Ishikawa (cell line): ENCODE measurements at regions not wholly inside any gene's neighbourhood (a gene's known extent, or its start where the extent isn't known, plus 50 kb on each side); places are given as distances from the start of the nearest gene placed in this dataset.

Source experiments
- CEBPB ChIP-seq: IDR thresholded peaks from 2 replicates; pipeline ENCODE4 v1.6.1; 2012
- CREB1 ChIP-seq: IDR thresholded peaks from 2 replicates; pipeline ENCODE4 v1.6.1; 2012; ENCODE audit warnings: low read depth
- EGR1 ChIP-seq: IDR thresholded peaks from 2 replicates; pipeline ENCODE4 v1.6.1; 2012
- EP300 ChIP-seq: IDR thresholded peaks from 2 replicates; pipeline ENCODE4 v1.6.1; 2012; ENCODE audit warnings: borderline replicate concordance
- FOXM1 ChIP-seq: IDR thresholded peaks from 2 replicates; pipeline ENCODE4 v1.6.1; 2012; ENCODE audit warnings: low read depth, borderline replicate concordance
- MAX ChIP-seq: IDR thresholded peaks from 2 replicates; pipeline ENCODE4 v1.6.1; 2012
- NFIC ChIP-seq: IDR thresholded peaks from 2 replicates; pipeline ENCODE4 v1.6.1; 2012
- RAD21 ChIP-seq: IDR thresholded peaks from 2 replicates; pipeline ENCODE4 v1.6.1; 2012; ENCODE audit warnings: low read depth
- REST ChIP-seq: IDR thresholded peaks from 2 replicates; pipeline ENCODE4 v1.6.1; 2012; ENCODE audit warnings: low read depth, mild to moderate bottlenecking
- TAF1 ChIP-seq: IDR thresholded peaks from 2 replicates; pipeline ENCODE4 v1.6.1; 2012; ENCODE audit warnings: low read depth, mild to moderate bottlenecking
- TCF12 ChIP-seq: IDR thresholded peaks from 2 replicates; pipeline ENCODE4 v1.6.1; 2012; ENCODE audit warnings: low read depth
- TEAD4 ChIP-seq: IDR thresholded peaks from 2 replicates; pipeline ENCODE4 v1.6.1; 2012
- YY1 ChIP-seq: IDR thresholded peaks from 2 replicates; pipeline ENCODE4 v1.6.1; 2012; ENCODE audit warnings: low read depth
- ZBTB7A ChIP-seq: IDR thresholded peaks from 2 replicates; pipeline ENCODE4 v1.6.1; 2012; ENCODE audit warnings: low read depth
- TF ChIP-seq, protein P1 (sequence below): IDR thresholded peaks from 2 replicates; pipeline ENCODE4 v1.6.1; 2012

- TF ChIP-seq RAD21, result no peak
- TF ChIP-seq, protein P1, sequence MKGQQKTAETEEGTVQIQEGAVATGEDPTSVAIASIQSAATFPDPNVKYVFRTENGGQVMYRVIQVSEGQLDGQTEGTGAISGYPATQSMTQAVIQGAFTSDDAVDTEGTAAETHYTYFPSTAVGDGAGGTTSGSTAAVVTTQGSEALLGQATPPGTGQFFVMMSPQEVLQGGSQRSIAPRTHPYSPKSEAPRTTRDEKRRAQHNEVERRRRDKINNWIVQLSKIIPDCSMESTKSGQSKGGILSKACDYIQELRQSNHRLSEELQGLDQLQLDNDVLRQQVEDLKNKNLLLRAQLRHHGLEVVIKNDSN, result no peak
- TF ChIP-seq YY1, result no peak
- TF ChIP-seq FOXM1, result no peak
- TF ChIP-seq EGR1, result no peak
- TF ChIP-seq ZBTB7A, result no peak
- TF ChIP-seq EP300, result no peak
- TF ChIP-seq NFIC, result no peak
- no peak for TF ChIP-seq CEBPB
- no peak for TF ChIP-seq TEAD4
Measured at GRCh38 chrX:9383655-9384054, 81.2 kb upstream of the TBL1X start.

DNA sequence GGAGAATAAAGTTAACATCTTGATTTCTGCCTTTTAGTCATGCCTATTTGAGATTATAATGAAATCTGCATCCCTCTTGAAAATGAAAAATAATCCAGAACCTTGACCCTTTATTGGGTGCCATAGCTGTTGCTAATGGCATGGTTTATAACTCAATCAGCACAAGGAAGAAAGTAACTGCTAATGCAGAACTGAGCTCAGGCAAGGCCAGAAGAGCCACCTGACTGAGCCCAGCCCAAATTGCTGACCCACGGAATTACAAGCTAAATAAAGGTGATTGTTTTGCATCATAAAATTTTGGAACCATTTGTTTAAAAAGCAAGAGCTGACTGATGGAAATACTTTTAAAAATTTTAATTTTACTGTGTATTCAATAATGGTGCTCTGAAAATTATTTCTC, 76.4 kb upstream of the TBL1X start:
- TF ChIP-seq EGR1 (no peak), TCF12 (no peak), CEBPB (no peak), TEAD4 (no peak), YY1 (no peak), RAD21 (no peak), TAF1 (no peak), MAX (no peak), EP300 (no peak), NFIC (no peak), REST (no peak)

DNA sequence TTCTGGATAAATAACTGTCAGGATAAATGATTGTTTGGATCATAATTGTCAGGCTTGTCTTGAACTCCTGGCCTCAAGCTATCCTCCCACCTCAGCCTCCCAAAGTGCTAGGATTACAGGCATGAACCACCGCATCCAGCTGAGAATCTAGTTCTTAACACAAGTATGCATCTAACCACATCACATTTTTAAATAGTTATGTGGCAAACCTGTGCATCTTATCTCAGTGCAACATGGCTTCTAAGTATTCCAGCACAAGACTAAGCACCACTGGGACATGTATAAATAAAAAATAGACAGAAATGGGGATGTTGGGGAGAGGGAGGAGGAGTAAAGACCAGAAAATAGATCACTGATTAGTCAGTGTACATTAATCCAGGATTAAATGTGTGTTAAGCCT, 74.7 kb upstream of the TBL1X start:
- TF ChIP-seq CEBPB, result no peak

- no peak for TF ChIP-seq RAD21
- TF ChIP-seq EP300, result no peak
- TF ChIP-seq TAF1, result no peak
- TF ChIP-seq EGR1, result no peak
- TF ChIP-seq, protein P1, result no peak
- TF ChIP-seq CREB1, result no peak
- TF ChIP-seq ZBTB7A, result no peak
- TF ChIP-seq FOXM1, result no peak
Measured at GRCh38 chrX:9390693-9391368, 74.0 kb upstream of the TBL1X start.

- TF ChIP-seq FOXM1 (no peak), RAD21 (no peak), TEAD4 (no peak)
Measured at GRCh38 chrX:9392445-9392844, 72.4 kb upstream of the TBL1X start.

DNA sequence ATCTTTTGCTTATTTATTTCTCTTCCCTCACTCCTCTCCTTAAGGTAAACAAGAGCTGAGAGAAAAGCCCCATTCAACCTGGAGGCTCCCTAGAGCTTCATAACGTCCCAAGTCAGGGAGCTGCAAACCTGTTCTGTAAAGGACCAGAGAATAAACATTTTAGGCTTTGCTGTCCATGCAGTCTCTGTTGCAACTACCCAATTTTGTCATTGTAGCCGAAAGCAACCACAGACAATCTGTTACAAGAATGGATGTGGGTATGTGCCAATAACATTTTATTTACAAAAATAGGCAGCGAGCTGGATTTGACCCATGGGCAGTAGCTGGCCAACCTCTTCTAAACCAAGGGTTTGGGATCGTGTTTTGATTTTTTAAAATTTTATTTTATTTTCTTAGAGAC, 71.3 kb upstream of the TBL1X start:
- TF ChIP-seq CEBPB (no peak), MAX (no peak), FOXM1 (no peak), TAF1 (no peak), RAD21 (no peak), TCF12 (no peak), ZBTB7A (no peak), EGR1 (no peak), TEAD4 (no peak), EP300 (no peak), NFIC (no peak), CREB1 (no peak), YY1 (no peak), REST (no peak)
- TF ChIP-seq, protein P1, result no peak
